ENCODE measurements at regions not wholly inside any gene's neighbourhood (a gene's known extent, or its start where the extent isn't known, plus 50 kb on each side); places are given as distances from the start of the nearest gene placed in this dataset.

DNA sequence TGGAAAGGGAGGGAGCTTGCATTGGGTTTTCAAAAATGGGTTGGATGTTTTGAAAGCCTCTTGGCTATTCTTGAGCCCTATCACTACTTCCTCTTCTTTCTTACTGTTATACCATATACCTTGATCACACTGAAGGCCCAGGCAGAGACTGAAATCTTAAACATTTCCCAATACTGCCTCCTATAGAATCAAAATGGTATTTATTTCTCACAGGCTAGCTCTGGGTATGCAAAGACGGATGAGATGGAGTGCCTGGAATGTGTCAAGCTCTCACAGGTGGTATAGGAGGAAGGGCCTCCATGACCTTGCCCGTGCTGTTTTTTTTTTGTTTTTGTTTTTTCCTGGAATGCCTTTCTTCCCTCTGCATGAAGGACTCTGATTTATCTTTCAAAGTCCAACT is 268.4 kb upstream of the USP24 start:
- H3K27ac Mint-ChIP-seq: no peak overlapping the region
- peak; percentile 28 for TF ChIP-seq CTCF (conservative IDR thresholded peaks at IDR 0.05)
- H3K4me1 Mint-ChIP-seq (ENCODE audit: unreplicated experiment): peaks cover 25% of the 10 kb centered on the region
- no peak for DNase-seq (ENCODE audit: extremely low spot score, unreplicated experiment)
- H3K9me3 Mint-ChIP-seq: peaks cover 14% of the 10 kb centered on the region
- no peaks in the 10 kb centered on the region for H3K27me3 Mint-ChIP-seq
- H3K4me3 Mint-ChIP-seq: no peak overlapping the region
- no peaks in the 10 kb centered on the region for H3K36me3 Mint-ChIP-seq

DNA sequence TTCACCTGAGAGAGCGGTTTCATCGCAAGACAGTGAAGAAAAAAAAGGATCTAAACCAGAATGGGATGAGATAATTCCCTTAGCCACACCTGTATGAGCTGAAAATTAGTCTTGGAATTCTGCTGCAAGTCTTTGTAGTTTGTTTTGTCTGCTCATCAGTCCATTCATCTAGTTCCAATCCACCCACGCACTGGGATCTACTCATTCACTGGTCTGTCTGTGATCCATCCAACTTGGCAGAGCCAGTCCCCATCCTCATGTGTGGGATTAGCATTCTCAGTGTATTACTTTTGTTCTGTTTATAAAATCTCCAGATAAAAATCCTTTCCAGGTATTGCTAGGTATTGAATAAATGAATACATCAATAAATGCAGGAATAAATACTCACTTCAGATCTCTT is 266.5 kb upstream of the USP24 start:
- Mint-ChIP-seq H3K27me3 (no peaks in the 10 kb centered on the region), H3K27ac (no peak overlapping the region), H3K4me1 (ENCODE audit: unreplicated experiment) (peaks cover 32% of the 10 kb centered on the region), H3K9me3 (peaks cover 15% of the 10 kb centered on the region), H3K36me3 (no peaks in the 10 kb centered on the region), H3K4me3 (no peak overlapping the region)
- no peak for DNase-seq (ENCODE audit: extremely low spot score, unreplicated experiment)
- TF ChIP-seq CTCF (conservative IDR thresholded peaks at IDR 0.05): no peak

GRCh38 chr1:55480029-55480795 is 265.0 kb upstream of the USP24 start:
- peaks cover 28% of the 10 kb centered on the region for H3K4me1 Mint-ChIP-seq (ENCODE audit: unreplicated experiment)
- H3K4me3 Mint-ChIP-seq: no peak overlapping the region
- peaks cover 15% of the 10 kb centered on the region for H3K9me3 Mint-ChIP-seq
- H3K36me3 Mint-ChIP-seq: no peaks in the 10 kb centered on the region
- DNase-seq (ENCODE audit: extremely low spot score, unreplicated experiment): no peak
- no peaks in the 10 kb centered on the region for H3K27me3 Mint-ChIP-seq
- no peak for TF ChIP-seq CTCF (conservative IDR thresholded peaks at IDR 0.05)
- no peak overlapping the region for H3K27ac Mint-ChIP-seq

- Mint-ChIP-seq H3K4me1 (ENCODE audit: unreplicated experiment) (peaks cover 20% of the 10 kb centered on the region), H3K4me3 (no peak overlapping the region), H3K9me3 (peaks cover 11% of the 10 kb centered on the region), H3K27ac (no peak overlapping the region), H3K27me3 (peaks cover 5% of the 10 kb centered on the region), H3K36me3 (no peaks in the 10 kb centered on the region)
- DNase-seq (ENCODE audit: extremely low spot score, unreplicated experiment): no peak
- peak; percentile 65 for TF ChIP-seq CTCF (conservative IDR thresholded peaks at IDR 0.05)
Observed at GRCh38 chr1:55478742-55479141, 263.6 kb upstream of the USP24 start.

DNA sequence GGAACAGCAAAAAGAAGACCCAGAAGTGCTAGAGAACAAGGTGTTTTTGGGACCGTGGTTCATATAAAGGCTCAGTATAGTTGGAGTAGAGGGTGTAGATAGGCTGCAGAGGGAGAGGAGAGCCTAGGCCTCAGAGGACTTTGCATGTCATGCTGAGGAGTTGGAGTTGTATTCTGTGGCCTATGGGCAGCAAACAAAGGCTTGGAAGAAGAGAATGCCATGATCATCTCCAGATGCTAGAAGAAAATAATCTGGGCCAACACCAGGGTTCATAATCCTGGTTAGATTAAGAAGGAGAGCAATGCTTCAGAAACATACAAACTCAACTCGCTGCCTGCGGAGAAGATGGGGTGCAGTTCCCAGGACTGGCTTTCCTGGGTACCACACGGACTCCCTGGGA is 262.8 kb upstream of the USP24 start:
- Mint-ChIP-seq H3K4me3 (no peak overlapping the region), H3K27me3 (peaks cover 5% of the 10 kb centered on the region), H3K27ac (no peak overlapping the region), H3K9me3 (peaks cover 14% of the 10 kb centered on the region), H3K36me3 (no peaks in the 10 kb centered on the region), H3K4me1 (ENCODE audit: unreplicated experiment) (peaks cover 25% of the 10 kb centered on the region)
- DNase-seq (ENCODE audit: extremely low spot score, unreplicated experiment): no peak
- no peak for TF ChIP-seq CTCF (conservative IDR thresholded peaks at IDR 0.05)
